GM18499 (cell line): ENCODE measurements at regions not wholly inside any gene's neighbourhood (a gene's known extent, or its start where the extent isn't known, plus 50 kb on each side); places are given as distances from the start of the nearest gene placed in this dataset.

Source experiments
- ATAC-seq: cut with Tn5 transposase; IDR thresholded peaks from one replicate; pipeline ENCODE4 v1.9.1; 2021; ENCODE audit warnings: moderate number of reproducible peaks; ENCODE audit not compliant: insufficient read depth, unreplicated experiment

DNA sequence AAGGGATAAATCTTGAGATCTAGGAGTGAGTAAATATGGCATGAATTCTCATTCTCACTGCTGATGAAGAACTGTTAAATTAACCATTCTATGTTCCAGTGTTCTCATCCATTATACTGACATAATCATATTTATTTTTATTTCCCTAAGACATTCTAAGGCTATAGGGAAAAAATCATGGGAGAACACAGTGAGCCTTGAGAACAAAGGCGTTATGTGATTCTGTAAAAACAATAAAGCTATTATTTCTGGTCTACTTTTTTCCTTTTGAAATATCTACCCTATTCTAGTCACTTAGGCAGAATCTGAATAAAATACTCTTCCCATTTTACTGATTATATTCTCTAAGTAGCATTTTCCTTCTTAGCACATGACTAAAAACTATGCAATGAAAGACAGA, 155.7 kb upstream of the ADAMTS16 start:
- ATAC-seq = no peak

DNA sequence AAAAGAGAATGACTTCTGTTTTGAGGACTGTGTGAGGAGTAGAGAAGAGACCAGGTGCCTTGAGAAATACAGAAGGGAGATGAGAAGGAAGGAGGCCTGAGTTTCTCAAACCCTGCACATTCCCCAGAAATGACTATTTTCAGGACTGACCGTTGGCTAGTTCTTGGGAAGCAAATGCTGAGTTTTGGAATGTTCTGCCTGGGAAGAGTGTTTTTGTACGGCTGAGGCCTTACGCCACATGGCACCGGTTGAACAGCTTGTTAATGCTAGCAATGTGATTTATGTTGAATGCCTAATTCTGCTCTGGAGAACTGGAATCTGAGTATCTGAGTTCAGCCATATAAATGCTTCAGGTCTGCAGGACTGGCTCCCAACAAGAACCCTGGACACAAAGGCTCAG, 152.7 kb upstream of the ADAMTS16 start:
- no peak for ATAC-seq

DNA sequence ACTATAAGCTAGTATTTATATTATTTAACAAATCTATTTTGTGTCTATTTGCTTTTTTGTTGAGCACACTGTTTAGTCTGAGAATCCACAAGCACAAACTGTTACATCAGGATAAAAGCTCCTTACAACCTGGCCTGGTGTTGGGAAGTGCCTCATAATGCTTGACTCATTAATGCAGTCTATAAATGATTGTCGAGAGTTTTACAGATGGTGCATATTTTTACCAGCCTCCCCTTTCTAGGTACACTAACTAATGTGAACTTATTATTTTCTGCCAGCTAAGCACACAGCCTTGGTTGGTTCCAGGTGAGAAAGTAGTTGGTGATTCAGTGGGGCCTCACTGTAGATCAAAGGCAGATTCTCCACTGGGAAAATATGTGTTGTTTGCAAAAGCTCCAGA, 151.0 kb upstream of the ADAMTS16 start:
- no peak for ATAC-seq

DNA sequence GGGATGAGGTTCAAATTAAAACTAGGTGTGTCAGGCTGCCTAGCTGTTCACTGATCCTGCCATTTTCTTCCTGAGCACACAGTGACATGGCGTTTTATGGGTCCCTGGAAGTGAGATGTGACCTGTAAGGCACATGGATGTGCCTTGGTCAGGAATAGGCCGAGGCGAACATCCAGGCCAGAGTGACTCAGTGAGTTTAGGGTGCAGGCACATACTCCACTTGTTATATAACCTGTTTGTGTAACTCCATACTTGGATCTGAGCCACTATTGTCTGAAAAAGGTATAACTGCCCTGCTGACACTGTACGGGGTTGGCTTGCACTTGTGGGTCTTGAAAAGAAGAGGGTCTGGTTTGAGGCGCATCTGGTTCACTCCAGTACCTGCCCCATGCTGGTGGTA, 150.1 kb upstream of the ADAMTS16 start:
- no peak for ATAC-seq

DNA sequence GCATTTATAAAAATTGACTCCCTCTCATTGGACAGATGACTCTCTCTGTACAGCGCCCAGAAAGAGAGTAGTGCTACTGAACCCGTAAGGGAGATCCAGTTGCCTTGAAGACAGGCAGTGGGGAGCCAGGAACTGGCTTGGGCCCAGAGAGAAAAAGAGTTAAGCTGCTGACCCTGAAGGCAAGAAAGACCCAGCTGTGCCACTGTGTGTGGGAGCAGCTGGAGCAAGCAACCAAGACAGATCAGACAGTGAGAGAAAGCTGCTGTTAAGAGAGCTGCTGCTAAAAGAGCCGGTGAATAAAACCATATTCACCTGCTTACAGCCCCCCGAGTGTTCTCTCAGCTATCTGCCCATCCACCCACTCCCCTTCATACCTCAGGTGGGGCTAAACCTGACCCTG, 149.7 kb upstream of the ADAMTS16 start:
- no peak for ATAC-seq

DNA sequence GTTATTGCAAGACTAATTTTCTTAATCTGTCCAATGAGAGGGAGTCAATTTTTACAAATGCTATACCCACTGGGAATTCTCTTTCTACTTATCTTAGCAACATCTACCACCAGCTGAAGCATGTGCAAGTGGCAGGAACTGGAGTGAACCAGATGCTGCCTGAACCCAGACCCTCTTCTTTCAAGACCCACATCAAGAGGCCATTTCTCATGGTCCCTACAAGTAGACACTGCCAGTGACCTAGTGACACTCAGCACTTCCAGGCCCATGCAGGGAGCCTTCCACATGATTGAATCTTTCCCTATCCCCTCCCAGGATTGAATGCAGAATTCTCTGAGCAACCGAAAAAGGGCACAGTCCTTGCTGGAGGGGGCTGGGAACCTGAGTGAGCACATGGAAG, 148.2 kb upstream of the ADAMTS16 start:
- no peak for ATAC-seq

DNA sequence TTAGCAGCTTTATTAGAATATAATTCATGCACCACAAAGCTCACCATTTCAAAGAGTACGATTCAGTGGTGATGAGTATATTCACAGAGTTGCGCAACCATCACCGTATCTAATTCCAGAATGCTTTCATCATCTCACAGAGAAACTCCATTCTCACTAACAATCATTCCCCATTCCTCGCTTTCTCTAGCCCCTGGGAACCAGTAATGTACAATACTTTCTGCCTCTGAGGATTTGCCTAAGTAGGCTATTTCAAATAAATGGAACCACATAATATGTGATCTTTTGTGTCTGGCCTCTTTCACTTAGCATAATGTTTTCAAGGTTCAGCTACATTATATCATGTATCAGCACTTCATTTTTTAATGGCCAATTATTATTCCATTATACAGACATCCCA, 145.1 kb upstream of the ADAMTS16 start:
- ATAC-seq = no peak

DNA sequence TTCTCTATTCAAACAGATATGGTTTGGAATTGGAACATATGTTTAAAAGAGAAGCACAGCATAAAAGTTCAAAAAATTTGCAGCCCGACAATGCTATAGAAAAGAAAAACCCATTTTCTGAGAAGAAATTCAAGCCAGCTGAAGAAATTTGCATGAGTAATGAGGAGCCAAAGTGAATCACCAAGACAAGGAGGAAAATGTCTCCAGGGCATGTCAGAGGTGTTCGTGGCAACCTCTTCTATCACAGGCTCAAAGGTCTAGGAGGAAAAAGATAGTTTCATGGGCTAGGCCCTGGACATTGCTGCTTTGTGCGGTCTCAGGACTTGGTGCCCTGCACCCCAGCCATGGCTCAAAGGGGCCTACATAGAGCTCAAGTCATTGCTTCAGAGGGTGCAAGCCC, 134.8 kb upstream of the ADAMTS16 start:
- no peak for ATAC-seq

DNA sequence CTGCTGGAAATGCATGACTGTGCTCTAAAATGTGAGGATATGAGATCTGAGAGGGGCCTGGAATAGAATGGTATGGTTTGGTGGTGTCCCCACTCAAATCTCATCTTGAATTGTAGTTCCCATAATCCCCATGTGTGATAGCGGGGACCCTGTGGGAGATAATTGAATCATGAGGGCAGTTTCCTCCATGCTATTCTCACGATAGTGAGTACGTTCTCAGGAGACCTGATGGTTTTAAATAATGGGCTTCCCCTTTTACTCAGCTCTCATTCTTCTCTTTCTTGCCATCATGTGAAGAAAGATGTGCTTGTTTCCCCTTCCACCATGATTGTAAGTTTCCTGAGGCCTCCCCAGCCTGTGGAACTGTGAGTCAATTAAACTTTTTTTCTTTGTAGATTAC, 133.6 kb upstream of the ADAMTS16 start:
- ATAC-seq = no peak

DNA sequence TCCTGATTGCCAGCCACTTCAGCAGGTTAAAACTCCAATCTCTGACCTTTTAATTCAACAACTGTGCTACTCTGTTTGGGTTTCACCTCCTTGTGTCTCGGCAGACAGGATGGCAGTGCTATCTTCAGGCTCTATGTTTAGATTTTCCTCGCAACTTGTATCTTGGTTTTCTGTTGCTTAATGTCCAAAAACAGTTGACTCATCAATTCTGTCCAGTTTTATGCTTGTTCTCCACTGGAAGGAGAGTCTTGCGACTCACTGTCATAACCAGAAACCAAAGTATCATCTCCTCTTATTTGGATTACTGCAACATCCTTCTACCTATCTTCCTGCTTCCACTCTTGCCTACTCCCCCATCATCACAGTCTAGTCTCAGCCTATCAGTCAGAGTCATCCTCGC, 130.9 kb upstream of the ADAMTS16 start:
- ATAC-seq = no peak

DNA sequence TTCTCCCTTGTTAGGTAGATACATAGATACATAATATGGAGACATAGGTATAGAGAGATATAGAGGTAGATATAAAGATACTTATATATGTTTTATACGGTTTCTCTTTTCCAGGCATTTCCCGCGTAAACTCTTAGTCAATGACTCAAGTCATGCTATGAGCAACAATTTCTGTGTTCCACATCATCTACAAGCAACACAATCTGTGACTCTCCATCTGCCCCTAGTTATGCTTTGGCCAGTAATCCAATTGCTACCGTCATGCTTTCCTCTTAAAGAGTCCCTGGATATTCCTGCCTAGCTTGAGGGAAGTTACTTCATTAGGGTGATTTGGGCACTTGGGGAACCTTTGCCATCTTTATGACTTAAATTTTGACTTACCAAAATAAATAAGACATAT, 129.0 kb upstream of the ADAMTS16 start:
- no peak for ATAC-seq

DNA sequence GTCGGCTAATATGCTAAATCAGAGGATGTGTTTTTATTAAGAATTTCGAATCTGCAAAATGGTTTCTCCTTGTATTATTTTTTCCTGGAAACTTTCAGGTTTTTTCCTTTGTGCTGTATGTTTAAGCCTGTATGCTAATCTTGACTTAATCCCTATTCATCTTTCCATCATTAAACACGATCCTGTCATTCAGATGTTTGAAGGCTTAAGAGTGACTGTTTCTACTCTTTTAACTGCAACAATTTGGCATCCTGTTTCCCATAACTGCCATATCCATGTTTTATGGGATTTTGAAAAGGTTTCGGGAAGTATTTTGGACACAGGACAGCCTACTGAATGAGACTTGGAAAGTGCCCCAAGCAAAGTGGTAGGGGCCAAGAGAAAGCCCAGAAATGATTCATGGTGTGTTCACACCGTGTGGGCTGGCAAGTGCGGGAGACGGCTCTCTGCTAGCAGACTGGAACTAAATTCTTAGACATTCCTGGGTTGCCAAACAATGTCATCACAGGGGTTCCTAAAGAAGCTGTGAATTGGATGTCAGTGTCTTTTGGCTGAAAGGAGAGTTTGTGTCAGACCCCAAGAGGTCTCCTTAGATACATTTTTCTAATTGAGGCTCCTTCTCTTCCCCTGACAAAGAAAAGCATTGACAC, 125.4 kb upstream of the ADAMTS16 start:
- no peak for ATAC-seq

DNA sequence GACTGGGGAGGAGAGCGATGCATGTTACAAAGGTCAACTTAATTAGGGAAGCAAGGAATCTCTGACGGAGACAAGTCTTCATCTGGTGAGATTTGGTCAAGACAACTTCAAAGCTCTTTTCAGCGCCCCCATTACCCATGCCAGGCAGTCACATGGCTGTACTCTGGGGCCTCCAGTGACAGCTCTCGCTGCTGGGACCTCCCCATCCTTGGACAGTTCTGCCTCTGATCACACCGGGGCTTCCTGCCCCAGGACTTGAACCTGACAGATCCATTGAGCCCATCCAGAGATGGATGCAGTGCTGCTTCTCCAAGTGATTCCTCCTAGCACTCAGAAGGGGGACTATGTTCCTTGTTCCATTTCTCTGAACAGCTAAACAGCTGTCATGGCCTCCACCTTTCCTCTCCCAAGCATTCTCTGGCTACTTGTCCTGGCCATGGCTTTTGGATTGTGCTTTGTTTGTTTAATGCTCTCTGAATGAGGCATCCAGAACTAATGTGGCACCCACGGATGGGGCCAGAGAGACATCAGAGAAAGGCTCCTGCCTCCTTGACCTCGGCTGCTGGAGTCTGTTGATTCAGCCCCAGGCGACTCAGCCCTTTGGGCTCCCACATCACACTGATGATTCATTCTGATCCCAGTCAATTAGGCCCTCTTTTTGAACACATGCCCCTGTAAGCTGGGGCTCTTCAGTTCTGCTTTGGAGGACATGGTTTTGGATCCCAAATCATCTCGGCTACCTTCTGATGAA, 122.1 kb upstream of the ADAMTS16 start:
- ATAC-seq = no peak

DNA sequence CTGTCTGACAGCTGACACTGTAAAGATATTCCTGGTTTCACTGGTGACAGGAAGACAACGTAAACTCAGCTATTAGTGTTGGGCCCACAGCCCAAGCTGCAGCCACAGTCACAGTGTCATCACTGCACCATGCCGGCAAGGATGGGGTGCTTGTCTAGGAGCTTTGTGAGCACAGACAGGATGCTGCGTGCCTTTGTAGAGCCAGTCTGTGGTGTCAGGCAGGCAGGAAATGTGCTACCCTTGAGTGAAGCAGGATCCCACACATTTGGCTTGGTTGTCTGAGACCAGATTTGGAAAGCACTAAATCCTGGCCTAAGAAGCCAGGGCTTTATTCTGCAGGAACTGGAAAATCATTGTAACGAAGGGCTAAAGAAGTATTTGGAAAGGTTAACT, 121.6 kb upstream of the ADAMTS16 start:
- ATAC-seq = no peak

DNA sequence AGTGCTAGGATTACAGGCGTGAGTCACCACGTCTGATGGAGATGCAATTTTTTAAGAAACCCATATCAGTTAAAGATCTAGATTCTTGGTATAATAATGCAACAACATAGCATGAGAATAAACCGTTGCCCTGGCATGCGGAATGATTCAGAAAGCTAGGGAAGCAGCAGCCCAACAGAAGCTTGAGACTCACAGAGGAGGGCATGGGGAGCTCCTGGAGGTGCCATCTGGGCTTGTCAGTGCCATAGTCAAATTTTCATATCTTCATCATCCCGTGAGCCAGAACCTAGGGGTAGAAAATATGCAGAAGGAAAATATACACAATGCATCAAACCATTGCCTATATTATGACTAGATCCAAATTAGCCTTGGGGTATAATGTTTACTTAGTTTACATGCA, 118.7 kb upstream of the ADAMTS16 start:
- no peak for ATAC-seq

DNA sequence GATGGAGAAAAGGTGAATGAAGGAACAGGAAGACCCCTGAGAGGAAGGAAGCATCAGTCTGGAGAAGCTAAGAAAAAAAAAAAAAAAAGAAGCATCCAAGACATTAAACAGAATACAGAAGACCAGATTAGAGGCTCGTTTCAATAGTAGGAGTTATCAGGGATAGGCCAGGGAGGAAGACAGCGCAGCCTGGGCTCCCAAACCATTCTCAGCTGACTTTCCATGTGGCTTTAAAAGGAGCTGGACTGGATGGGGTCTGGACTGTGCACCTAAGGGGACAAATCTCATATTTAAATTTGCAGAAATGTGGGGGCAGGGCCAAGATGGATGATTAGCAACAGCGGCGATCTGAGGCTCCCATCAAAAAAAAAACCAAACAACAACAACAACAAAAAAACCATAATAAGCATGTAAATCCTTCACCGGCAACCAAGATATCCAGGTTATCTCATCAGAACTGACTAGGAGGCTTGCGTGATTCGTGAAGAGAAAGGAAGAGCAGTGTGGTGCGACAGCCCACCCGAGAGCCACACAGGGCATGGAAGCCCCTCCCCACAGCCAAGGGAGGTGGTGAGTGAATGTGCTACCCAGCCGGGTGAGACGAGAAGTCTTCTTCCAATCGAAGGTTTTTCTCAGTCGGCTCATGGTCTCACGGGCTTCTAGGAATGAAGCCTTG, 114.9 kb upstream of the ADAMTS16 start:
- no peak for ATAC-seq

DNA sequence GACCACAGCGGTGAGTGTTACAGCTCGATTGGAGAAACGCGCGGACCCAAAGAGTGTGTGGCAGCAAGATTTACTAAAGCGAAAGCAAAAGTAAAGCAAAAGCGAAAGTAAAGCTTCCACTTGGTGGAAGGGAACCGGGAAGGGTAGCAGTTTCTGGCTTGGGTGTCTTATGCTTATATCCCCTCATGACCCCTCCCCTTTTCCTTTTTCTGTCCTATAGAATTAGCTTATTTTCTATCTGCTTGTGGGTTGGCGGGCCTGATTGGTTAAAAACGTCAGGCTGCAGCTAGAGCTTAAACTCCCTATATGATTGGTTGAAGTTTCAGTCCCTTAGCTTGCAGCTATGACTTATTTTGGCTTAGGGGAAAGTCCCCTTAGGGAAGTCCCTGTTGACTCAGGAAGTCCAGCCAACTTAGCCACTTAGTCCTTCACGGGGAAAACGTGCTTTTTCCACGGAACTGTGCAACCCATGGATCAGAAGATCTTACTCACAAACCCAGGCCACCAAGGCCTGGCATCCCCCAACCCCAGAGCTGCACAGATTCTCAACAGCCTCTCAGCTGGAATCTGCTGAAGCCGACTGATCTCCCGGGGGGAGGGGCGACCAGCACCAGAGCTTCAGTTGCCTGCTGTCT, 114.2 kb upstream of the ADAMTS16 start:
- no peak for ATAC-seq

DNA sequence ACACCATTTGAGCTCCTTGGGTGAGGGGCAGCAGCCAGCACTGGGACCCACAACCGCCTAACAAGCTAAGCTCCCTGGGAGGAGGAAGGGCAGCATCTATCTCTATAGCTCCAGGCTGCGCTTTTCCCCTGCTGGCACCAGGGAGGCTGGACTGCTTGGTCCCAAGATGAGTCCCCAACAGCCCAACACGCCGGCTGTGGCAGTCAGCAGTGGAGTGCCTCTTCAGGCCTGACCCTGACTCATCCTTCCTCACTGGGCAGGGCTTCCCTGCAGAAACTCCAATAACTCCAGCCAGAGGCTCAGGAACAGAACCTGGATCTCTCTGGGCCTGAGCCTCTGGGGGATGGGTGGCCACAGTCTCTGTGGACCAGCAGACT, 113.7 kb upstream of the ADAMTS16 start:
- ATAC-seq = no peak

DNA sequence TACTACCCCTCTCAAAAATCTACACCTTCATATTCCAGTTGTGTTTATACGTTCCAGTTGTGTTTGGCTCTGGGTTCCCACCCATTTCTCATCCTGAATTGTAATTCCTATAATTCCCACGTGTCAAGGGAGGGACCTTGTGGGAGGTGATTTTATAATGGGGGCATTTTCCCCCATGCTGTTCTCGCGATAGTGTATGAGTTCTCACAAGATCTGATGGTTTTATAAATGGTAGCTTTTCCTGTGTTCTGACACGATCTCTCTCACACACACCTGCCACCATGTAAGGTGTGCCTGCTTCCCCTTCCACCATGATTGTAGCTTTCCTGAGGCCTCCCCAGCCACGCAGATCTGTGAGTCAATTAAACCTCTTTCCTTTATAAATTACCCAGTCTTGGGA, 108.5 kb upstream of the ADAMTS16 start:
- no peak for ATAC-seq

DNA sequence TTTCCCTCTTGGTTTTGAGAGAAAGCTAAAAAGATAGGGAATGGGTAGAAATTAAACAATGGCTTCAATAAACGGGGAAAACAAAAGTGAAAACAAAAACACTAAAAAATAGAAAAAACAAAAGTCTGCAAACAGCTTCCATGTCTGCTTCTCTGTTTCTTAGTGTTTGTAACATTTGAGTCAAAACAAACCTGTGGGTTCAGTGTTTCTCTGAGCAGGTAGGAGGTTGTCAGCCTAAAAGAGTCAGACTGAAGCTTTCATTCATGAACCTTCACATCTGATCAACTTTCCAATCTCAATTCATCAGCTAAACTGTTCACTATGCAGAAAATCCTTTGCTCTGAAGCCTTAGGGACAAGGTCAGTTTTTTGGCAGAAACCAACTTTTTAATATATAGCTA, 102.5 kb upstream of the ADAMTS16 start:
- ATAC-seq = no peak

DNA sequence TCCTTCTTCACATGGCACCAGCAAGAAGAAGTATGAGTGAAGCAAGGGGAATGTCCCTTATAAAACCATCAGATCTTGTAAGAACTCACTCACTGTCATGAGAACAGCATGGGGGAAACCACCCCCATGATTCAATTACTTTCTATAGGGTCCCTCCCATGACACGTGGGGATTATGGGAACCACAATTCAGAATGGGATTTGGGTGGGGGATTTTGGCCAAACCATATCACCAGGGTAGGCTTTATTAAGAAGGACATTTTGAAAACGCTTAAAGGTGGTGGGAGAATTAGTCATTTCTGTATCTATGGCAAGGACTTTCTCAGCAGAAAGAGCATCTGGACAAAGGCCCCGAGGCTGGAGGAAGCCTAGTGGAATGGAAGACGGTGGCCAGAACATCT, 100.2 kb upstream of the ADAMTS16 start:
- ATAC-seq = no peak
